ENCODE measurements at regions not wholly inside any gene's neighbourhood (a gene's known extent, or its start where the extent isn't known, plus 50 kb on each side); places are given as distances from the start of the nearest gene placed in this dataset.

DNA sequence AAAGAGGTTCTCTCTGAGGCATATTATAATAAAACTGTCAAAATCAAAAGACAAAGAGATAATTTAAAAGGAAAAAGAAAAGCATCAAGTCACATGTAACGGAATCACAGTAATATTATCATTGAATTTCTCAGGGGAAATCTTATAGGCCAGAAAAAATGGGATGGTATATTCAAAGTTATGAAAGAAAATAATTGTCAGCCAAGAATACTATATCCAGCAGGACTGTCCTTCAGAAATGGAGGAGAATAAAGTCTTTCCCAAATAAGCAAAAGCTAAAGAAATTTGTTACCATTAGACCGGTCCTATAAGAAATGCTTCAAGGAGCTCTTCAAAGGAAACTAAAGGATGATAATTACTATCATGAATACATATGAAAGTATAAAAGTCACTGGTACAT lies 342.0 kb upstream of the GRAMD2B start:
- no peaks in the 10 kb centered on the region for H3K36me3 ChIP-seq (ENCODE audit: control insufficient read depth, insufficient read depth, low read length)

GRCh38 chr5:126093041-126093440 lies 330.2 kb upstream of the GRAMD2B start:
- Histone ChIP-seq H3K36me3 (ENCODE audit: control insufficient read depth, insufficient read depth, low read length) (no peaks in the 10 kb centered on the region), H3K27me3 (ENCODE audit: control insufficient read depth, insufficient read depth, low read length) (no peaks in the 10 kb centered on the region), H3K4me3 (ENCODE audit: low read depth, low read length) (no peak overlapping the region)
- no peak for DNase-seq (ENCODE audit: low read depth)
- TF ChIP-seq, protein P1, sequence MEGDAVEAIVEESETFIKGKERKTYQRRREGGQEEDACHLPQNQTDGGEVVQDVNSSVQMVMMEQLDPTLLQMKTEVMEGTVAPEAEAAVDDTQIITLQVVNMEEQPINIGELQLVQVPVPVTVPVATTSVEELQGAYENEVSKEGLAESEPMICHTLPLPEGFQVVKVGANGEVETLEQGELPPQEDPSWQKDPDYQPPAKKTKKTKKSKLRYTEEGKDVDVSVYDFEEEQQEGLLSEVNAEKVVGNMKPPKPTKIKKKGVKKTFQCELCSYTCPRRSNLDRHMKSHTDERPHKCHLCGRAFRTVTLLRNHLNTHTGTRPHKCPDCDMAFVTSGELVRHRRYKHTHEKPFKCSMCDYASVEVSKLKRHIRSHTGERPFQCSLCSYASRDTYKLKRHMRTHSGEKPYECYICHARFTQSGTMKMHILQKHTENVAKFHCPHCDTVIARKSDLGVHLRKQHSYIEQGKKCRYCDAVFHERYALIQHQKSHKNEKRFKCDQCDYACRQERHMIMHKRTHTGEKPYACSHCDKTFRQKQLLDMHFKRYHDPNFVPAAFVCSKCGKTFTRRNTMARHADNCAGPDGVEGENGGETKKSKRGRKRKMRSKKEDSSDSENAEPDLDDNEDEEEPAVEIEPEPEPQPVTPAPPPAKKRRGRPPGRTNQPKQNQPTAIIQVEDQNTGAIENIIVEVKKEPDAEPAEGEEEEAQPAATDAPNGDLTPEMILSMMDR (IDR thresholded peaks at IDR 0.05; ENCODE audit: insufficient read depth, low read length, poor library complexity, severe bottlenecking): no peak

More for the DNA sequence above, 342.0 kb upstream of the GRAMD2B start:
- Histone ChIP-seq H3K4me3 (ENCODE audit: low read depth, low read length) (no peak overlapping the region), H3K27me3 (ENCODE audit: control insufficient read depth, insufficient read depth, low read length) (no peaks in the 10 kb centered on the region)
- TF ChIP-seq, protein P1 (IDR thresholded peaks at IDR 0.05; ENCODE audit: insufficient read depth, low read length, poor library complexity, severe bottlenecking): no peak
- no peak for DNase-seq (ENCODE audit: low read depth)

GRCh38 chr5:126093718-126094117 lies 329.5 kb upstream of the GRAMD2B start:
- H3K4me3 ChIP-seq (ENCODE audit: low read depth, low read length): no peak overlapping the region
- no peak for DNase-seq (ENCODE audit: low read depth)
- TF ChIP-seq, protein P1 (IDR thresholded peaks at IDR 0.05; ENCODE audit: insufficient read depth, low read length, poor library complexity, severe bottlenecking): no peak
- H3K27me3 ChIP-seq (ENCODE audit: control insufficient read depth, insufficient read depth, low read length): no peaks in the 10 kb centered on the region
- H3K36me3 ChIP-seq (ENCODE audit: control insufficient read depth, insufficient read depth, low read length): no peaks in the 10 kb centered on the region

GRCh38 chr5:126094991-126095390 lies 328.2 kb upstream of the GRAMD2B start:
- TF ChIP-seq, protein P1 (IDR thresholded peaks at IDR 0.05; ENCODE audit: insufficient read depth, low read length, poor library complexity, severe bottlenecking): no peak
- no peak for DNase-seq (ENCODE audit: low read depth)
- H3K4me3 ChIP-seq (ENCODE audit: low read depth, low read length): no peak overlapping the region
- no peaks in the 10 kb centered on the region for H3K27me3 ChIP-seq (ENCODE audit: control insufficient read depth, insufficient read depth, low read length)
- H3K36me3 ChIP-seq (ENCODE audit: control insufficient read depth, insufficient read depth, low read length): no peaks in the 10 kb centered on the region

GRCh38 chr5:126096442-126097006 lies 326.7 kb upstream of the GRAMD2B start:
- Histone ChIP-seq H3K27me3 (ENCODE audit: control insufficient read depth, insufficient read depth, low read length) (no peaks in the 10 kb centered on the region), H3K36me3 (ENCODE audit: control insufficient read depth, insufficient read depth, low read length) (no peaks in the 10 kb centered on the region), H3K4me3 (ENCODE audit: low read depth, low read length) (no peak overlapping the region)
- DNase-seq (ENCODE audit: low read depth): no peak
- TF ChIP-seq, protein P1 (IDR thresholded peaks at IDR 0.05; ENCODE audit: insufficient read depth, low read length, poor library complexity, severe bottlenecking): no peak

DNA sequence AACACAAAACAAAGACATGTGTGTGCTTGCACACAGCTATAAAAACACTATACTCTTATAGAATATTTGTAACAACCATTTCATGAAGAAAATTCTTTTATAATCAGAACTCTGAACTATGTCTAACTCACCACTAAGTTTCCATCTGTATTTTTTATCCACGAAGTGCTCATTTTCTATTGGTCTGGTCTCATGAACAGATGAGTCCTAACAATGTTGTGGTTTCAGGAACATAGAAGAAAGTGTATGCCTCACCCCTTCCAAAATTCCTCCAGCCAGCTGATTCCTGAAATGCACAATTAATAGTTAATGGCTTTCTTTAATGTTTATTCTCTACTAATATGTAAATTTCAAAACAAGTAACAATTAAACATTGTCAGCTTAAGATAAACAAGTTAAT lies 325.3 kb upstream of the GRAMD2B start:
- Histone ChIP-seq H3K4me3 (ENCODE audit: low read depth, low read length) (no peak overlapping the region), H3K27me3 (ENCODE audit: control insufficient read depth, insufficient read depth, low read length) (no peaks in the 10 kb centered on the region), H3K36me3 (ENCODE audit: control insufficient read depth, insufficient read depth, low read length) (no peaks in the 10 kb centered on the region)
- TF ChIP-seq, protein P1 (IDR thresholded peaks at IDR 0.05; ENCODE audit: insufficient read depth, low read length, poor library complexity, severe bottlenecking): no peak
- DNase-seq (ENCODE audit: low read depth): no peak

Measured in kidney epithelial cell (primary cell).